ENCODE measurements at regions not wholly inside any gene's neighbourhood (a gene's known extent, or its start where the extent isn't known, plus 50 kb on each side); places are given as distances from the start of the nearest gene placed in this dataset.

DNA sequence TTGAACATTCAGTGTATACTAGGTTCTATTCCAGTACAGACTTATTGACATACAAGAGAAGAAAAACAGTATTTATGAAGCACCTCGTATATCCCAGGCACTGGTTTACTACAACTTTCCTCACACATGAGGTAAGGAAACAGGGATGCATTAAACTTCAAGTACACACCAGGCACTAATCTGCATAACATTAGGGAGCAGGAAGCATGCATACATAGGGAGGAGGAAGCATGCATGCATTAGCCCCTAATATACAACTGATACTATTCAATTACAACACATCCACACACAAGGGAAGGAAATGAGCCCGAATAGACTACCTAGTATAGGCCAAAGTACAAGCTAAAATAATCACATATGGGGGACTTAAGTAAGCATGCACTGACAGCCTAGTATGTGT is 525.3 kb downstream of the SUCLG1 start:
- Histone ChIP-seq H3K27me3 (ENCODE audit: control insufficient read depth, extremely low read depth, insufficient read depth, low read length) (no peaks in the 10 kb centered on the region), H2AFZ (ENCODE audit: control insufficient read depth, low read length) (no peak overlapping the region), H3K9me3 (ENCODE audit: control insufficient read depth, low read depth, low read length) (no peaks in the 10 kb centered on the region), H3K36me3 (ENCODE audit: control insufficient read depth in 2 of 2, extremely low read depth in 1 of 2, insufficient read depth in 2 of 2, low read length in 2 of 2) (no peaks in the 10 kb centered on the region), H4K20me1 (ENCODE audit: control insufficient read depth, extremely low read depth, insufficient read depth, low read length) (no peaks in the 10 kb centered on the region), H3K9ac (ENCODE audit: control insufficient read depth, extremely low read depth, insufficient read depth, low read length) (no peak overlapping the region), H3K9me1 (ENCODE audit: control insufficient read depth, extremely low read depth, insufficient read depth, low read length) (no peaks in the 10 kb centered on the region), H3K4me3 (ENCODE audit: control insufficient read depth in 2 of 3, extremely low read depth in 1 of 3, insufficient read depth in 2 of 3, low read depth in 1 of 3, low read length in 3 of 3) (no peak overlapping the region), H3K79me2 (ENCODE audit: control insufficient read depth, insufficient read depth, low read length) (no peaks in the 10 kb centered on the region), H3K4me1 (ENCODE audit: control insufficient read depth, extremely low read depth, insufficient read depth, low read length) (no peaks in the 10 kb centered on the region), H3K27ac (ENCODE audit: control insufficient read depth, insufficient read depth, low read length) (no peak overlapping the region), H3K4me2 (ENCODE audit: control insufficient read depth, extremely low read depth, insufficient read depth, low read depth, low read length) (no peak overlapping the region)
- no peak for FAIRE-seq
- dilution Hi-C loops (cut with MboI; ENCODE audit: extremely low pct_ligation_motif_present, low sequenced_read_pairs) = no loop called here
- no peak for TF ChIP-seq EZH2 (IDR thresholded peaks at IDR 0.05; ENCODE audit: low read length)
- TF ChIP-seq, protein P1, sequence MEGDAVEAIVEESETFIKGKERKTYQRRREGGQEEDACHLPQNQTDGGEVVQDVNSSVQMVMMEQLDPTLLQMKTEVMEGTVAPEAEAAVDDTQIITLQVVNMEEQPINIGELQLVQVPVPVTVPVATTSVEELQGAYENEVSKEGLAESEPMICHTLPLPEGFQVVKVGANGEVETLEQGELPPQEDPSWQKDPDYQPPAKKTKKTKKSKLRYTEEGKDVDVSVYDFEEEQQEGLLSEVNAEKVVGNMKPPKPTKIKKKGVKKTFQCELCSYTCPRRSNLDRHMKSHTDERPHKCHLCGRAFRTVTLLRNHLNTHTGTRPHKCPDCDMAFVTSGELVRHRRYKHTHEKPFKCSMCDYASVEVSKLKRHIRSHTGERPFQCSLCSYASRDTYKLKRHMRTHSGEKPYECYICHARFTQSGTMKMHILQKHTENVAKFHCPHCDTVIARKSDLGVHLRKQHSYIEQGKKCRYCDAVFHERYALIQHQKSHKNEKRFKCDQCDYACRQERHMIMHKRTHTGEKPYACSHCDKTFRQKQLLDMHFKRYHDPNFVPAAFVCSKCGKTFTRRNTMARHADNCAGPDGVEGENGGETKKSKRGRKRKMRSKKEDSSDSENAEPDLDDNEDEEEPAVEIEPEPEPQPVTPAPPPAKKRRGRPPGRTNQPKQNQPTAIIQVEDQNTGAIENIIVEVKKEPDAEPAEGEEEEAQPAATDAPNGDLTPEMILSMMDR (optimal IDR thresholded peaks at IDR 0.05 in 1 of 3, IDR thresholded peaks at IDR 0.05 in 1 of 3, conservative IDR thresholded peaks at IDR 0.05 in 1 of 3; ENCODE audit: extremely low read depth in 1 of 3, insufficient read depth in 2 of 3, low read length in 3 of 3) = no peak
- DNase-seq (ENCODE audit: low read depth, low spot score) = no peak

DNA sequence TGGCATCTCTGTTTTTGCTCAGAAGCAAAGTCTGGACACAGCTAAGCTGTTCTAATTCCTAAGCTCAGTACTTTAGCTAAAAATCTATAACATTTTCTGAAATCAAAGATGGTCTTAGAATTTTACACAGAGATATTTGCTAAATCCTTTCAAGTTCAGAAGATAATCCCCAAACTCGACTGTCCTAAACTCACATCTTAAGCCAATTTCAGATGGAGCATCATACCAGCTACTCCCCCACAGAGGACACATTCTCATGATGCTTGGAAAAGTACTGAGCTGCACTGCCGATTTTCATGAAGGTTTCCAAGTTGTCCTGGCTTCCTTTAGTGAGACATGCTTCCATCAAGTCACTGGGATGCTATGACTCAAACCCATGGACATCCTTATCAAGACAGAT is 535.5 kb downstream of the SUCLG1 start:
- Histone ChIP-seq H3K9ac (ENCODE audit: control insufficient read depth, extremely low read depth, insufficient read depth, low read length) (no peak overlapping the region), H3K4me2 (ENCODE audit: control insufficient read depth, extremely low read depth, insufficient read depth, low read depth, low read length) (no peak overlapping the region), H3K36me3 (ENCODE audit: control insufficient read depth in 2 of 2, extremely low read depth in 1 of 2, insufficient read depth in 2 of 2, low read length in 2 of 2) (no peaks in the 10 kb centered on the region), H3K4me1 (ENCODE audit: control insufficient read depth, extremely low read depth, insufficient read depth, low read length) (no peaks in the 10 kb centered on the region), H3K79me2 (ENCODE audit: control insufficient read depth, insufficient read depth, low read length) (no peaks in the 10 kb centered on the region), H3K27me3 (ENCODE audit: control insufficient read depth, extremely low read depth, insufficient read depth, low read length) (no peaks in the 10 kb centered on the region), H2AFZ (ENCODE audit: control insufficient read depth, low read length) (no peak overlapping the region), H3K4me3 (ENCODE audit: control insufficient read depth in 2 of 3, extremely low read depth in 1 of 3, insufficient read depth in 2 of 3, low read depth in 1 of 3, low read length in 3 of 3) (no peak overlapping the region), H3K9me1 (ENCODE audit: control insufficient read depth, extremely low read depth, insufficient read depth, low read length) (no peaks in the 10 kb centered on the region), H3K27ac (ENCODE audit: control insufficient read depth, insufficient read depth, low read length) (no peak overlapping the region), H4K20me1 (ENCODE audit: control insufficient read depth, extremely low read depth, insufficient read depth, low read length) (no peaks in the 10 kb centered on the region), H3K9me3 (ENCODE audit: control insufficient read depth, low read depth, low read length) (no peaks in the 10 kb centered on the region)
- dilution Hi-C loops (cut with MboI; ENCODE audit: extremely low pct_ligation_motif_present, low sequenced_read_pairs) = no loop called here
- DNase-seq (ENCODE audit: low read depth, low spot score) (no peak), FAIRE-seq (no peak)
- TF ChIP-seq, protein P1 (optimal IDR thresholded peaks at IDR 0.05 in 1 of 3, IDR thresholded peaks at IDR 0.05 in 1 of 3, conservative IDR thresholded peaks at IDR 0.05 in 1 of 3; ENCODE audit: extremely low read depth in 1 of 3, insufficient read depth in 2 of 3, low read length in 3 of 3) = no peak
- TF ChIP-seq EZH2 (IDR thresholded peaks at IDR 0.05; ENCODE audit: low read length) = no peak
